H1 (cell line): ENCODE measurements at regions not wholly inside any gene's neighbourhood (a gene's known extent, or its start where the extent isn't known, plus 50 kb on each side); places are given as distances from the start of the nearest gene placed in this dataset.

Experiments
- CTCF ChIA-PET: fragments of 300-600 bp; sonication (Branson Sonifier 250); formaldehyde crosslinking; loops from one replicate; lab custom pipeline; 2021; ENCODE audit not compliant: partially characterized antibody; lab: Charles Lee
- POLR2A ChIA-PET: fragments of 300-600 bp; sonication (Branson Sonifier 250); formaldehyde crosslinking; loops from one replicate; lab custom pipeline; 2021; ENCODE audit warnings: inconsistent platforms; ENCODE audit not compliant: partially characterized antibody; lab: Charles Lee
- DNase-seq, 2 experiments: peaks; one replicate each; pipeline versions ENCODE4 v3.0.0 to v3.0.0-alpha.2; 2010 to 2022; ENCODE audit warnings: low spot score in 2 of 2, low read depth in 1 of 2, mixed read lengths in 1 of 2
- FAIRE-seq: peaks from 2 replicates; lab custom pipeline; 2011; peaks lifted over from hg19 to GRCh38; lab: Jason Lieb, UNC
- H2AFZ ChIP-seq: 2 replicates; pipeline ENCODE4 v1.8.1; 2012; ENCODE audit warnings: low read length, inconsistent platforms
- H2AK5ac ChIP-seq: 2 replicates; pipeline ENCODE4 v1.6.1; 2013; ENCODE audit warnings: low read depth, low read length
- H2BK120ac ChIP-seq: replicated peaks from 2 replicates; pipeline ENCODE3; 2013; ENCODE audit warnings: low read depth, low read length, inconsistent platforms
- H2BK12ac ChIP-seq: 2 replicates; pipeline ENCODE4 v1.6.1; 2013; ENCODE audit warnings: low read depth, low read length
- H2BK15ac ChIP-seq: 2 replicates; pipeline ENCODE4 v1.6.1; 2013; ENCODE audit warnings: low read length
- H2BK20ac ChIP-seq: 2 replicates; pipeline ENCODE4 v1.6.1; 2013; ENCODE audit warnings: low read length
- H2BK5ac ChIP-seq: 2 replicates; pipeline ENCODE4 v1.6.1; 2013; ENCODE audit warnings: low read depth, low read length
- H3K14ac ChIP-seq: 2 replicates; pipeline ENCODE4 v1.6.1; 2013; ENCODE audit warnings: inconsistent platforms; ENCODE audit not compliant: insufficient read length
- H3K18ac ChIP-seq: 2 replicates; pipeline ENCODE4 v1.6.1; 2013; ENCODE audit warnings: low read length; ENCODE audit errors: extremely low read depth
- H3K23ac ChIP-seq: 2 replicates; pipeline ENCODE4 v1.6.1; 2013; ENCODE audit warnings: inconsistent platforms; ENCODE audit not compliant: insufficient read length
- H3K23me2 ChIP-seq: 2 replicates; pipeline ENCODE4 v1.6.1; 2013; ENCODE audit warnings: low read depth, low read length
- H3K27ac ChIP-seq: 2 replicates; pipeline ENCODE4 v1.6.1; 2011; ENCODE audit warnings: low read depth, low read length, inconsistent platforms
- H3K27me3 ChIP-seq, 4 experiments: replicated peaks in 1 of 4; 1 replicate in 1 of 4; 2 replicates in 3 of 4; pipeline versions ENCODE4 v1.6.1 to v1.8.1; 2011 to 2013; ENCODE audit warnings: low read length in 3 of 4, mild to moderate bottlenecking in 3 of 4, inconsistent platforms in 2 of 4, mixed read lengths in 2 of 4, moderate library complexity in 1 of 4; ENCODE audit not compliant: control insufficient read depth in 3 of 4, insufficient read depth in 3 of 4; ENCODE audit errors: extremely low read depth in 1 of 4
- H3K36me3 ChIP-seq, 4 experiments: 2 replicates each; pipeline versions ENCODE4 v1.6.1 to v1.8.1; 2011 to 2013; ENCODE audit warnings: mild to moderate bottlenecking in 4 of 4, low read length in 3 of 4, moderate library complexity in 2 of 4, control low read depth in 1 of 4, inconsistent platforms in 1 of 4; ENCODE audit not compliant: insufficient read depth in 4 of 4, control insufficient read depth in 2 of 4
- H3K4ac ChIP-seq: replicated peaks from 2 replicates; pipeline ENCODE3; 2013; ENCODE audit warnings: low read length, low read depth, mixed read lengths, inconsistent platforms; ENCODE audit not compliant: insufficient read length
- H3K4me1 ChIP-seq, 4 experiments: replicated peaks in 1 of 4; 1 replicate in 1 of 4; 2 replicates in 3 of 4; pipeline versions ENCODE4 v1.6.1 to v1.8.1; 2011 to 2013; ENCODE audit warnings: low read length in 3 of 4, inconsistent platforms in 2 of 4, mixed read lengths in 1 of 4; ENCODE audit not compliant: insufficient read depth in 4 of 4, control insufficient read depth in 3 of 4
- H3K4me2 ChIP-seq, 2 experiments: 2 replicates each; pipeline versions ENCODE4 v1.6.1 to v1.8.1; 2011 to 2013; ENCODE audit warnings: low read depth in 2 of 2, low read length in 2 of 2, control low read depth in 1 of 2, inconsistent platforms in 1 of 2, mild to moderate bottlenecking in 1 of 2; ENCODE audit not compliant: insufficient read depth in 1 of 2
- H3K4me3 ChIP-seq, 4 experiments: fragments of 200-600, 300-600 bp in 1 of 4; sonication (generic), shearing (Covaris generic), sonication (Bioruptor Twin) in 1 of 4; 2 replicates each; pipeline versions ENCODE4 v1.5.1 to v1.8.1; 2011 to 2016; ENCODE audit warnings: low read length in 4 of 4, low read depth in 3 of 4, control low read depth in 2 of 4, inconsistent platforms in 2 of 4, mild to moderate bottlenecking in 2 of 4, mixed read lengths in 1 of 4, moderate library complexity in 1 of 4; ENCODE audit not compliant: insufficient read depth in 2 of 4; ENCODE audit errors: extremely low read depth in 1 of 4
- H3K56ac ChIP-seq: replicated peaks from 2 replicates; pipeline ENCODE3; 2013; ENCODE audit warnings: low read depth, mild to moderate bottlenecking, mixed read lengths, low read length, inconsistent platforms; ENCODE audit not compliant: insufficient read length
- H3K79me1 ChIP-seq: 2 replicates; pipeline ENCODE4 v1.6.1; 2013; ENCODE audit warnings: low read depth, low read length, control low read depth
- H3K79me2 ChIP-seq, 2 experiments: 2 replicates each; pipeline versions ENCODE4 v1.6.1 to v1.8.1; 2012 to 2013; ENCODE audit warnings: low read length in 2 of 2, mild to moderate bottlenecking in 2 of 2, inconsistent platforms in 1 of 2; ENCODE audit not compliant: insufficient read depth in 2 of 2, control insufficient read depth in 1 of 2
- H3K9ac ChIP-seq, 4 experiments: replicated peaks in 1 of 4; 1 replicate in 1 of 4; 2 replicates in 3 of 4; pipeline versions ENCODE4 v1.6.1 to v1.8.1; 2011 to 2013; ENCODE audit warnings: low read depth in 3 of 4, low read length in 3 of 4, control low read depth in 2 of 4, mild to moderate bottlenecking in 2 of 4, moderate library complexity in 2 of 4, inconsistent platforms in 1 of 4; ENCODE audit errors: extremely low read depth in 1 of 4
- H3K9me3 ChIP-seq, 2 experiments: 2 replicates each; pipeline versions ENCODE4 v1.6.1 to v1.8.1; 2012 to 2013; ENCODE audit warnings: mild to moderate bottlenecking in 2 of 2, moderate library complexity in 2 of 2, control low read depth in 1 of 2, inconsistent platforms in 1 of 2, low read depth in 1 of 2, low read length in 1 of 2, mixed read lengths in 1 of 2; ENCODE audit not compliant: insufficient read depth in 2 of 2
- H4K20me1 ChIP-seq, 2 experiments: replicated peaks in 1 of 2; 2 replicates each; pipeline versions ENCODE3 to v1.8.1; 2011 to 2013; ENCODE audit warnings: inconsistent platforms in 2 of 2, low read length in 2 of 2, mild to moderate bottlenecking in 1 of 2; ENCODE audit not compliant: insufficient read depth in 2 of 2, control insufficient read depth in 1 of 2
- H4K5ac ChIP-seq: 2 replicates; pipeline ENCODE4 v1.6.1; 2013; ENCODE audit warnings: low read length, low read depth, mixed read lengths, inconsistent platforms; ENCODE audit not compliant: insufficient read length
- H4K8ac ChIP-seq: 2 replicates; pipeline ENCODE4 v1.8.0; 2013; ENCODE audit warnings: mild to moderate bottlenecking, moderate library complexity, low read length, inconsistent platforms; ENCODE audit not compliant: insufficient read depth; ENCODE audit errors: extremely low read depth
- H4K91ac ChIP-seq: replicated peaks from 2 replicates; pipeline ENCODE3; 2013; ENCODE audit warnings: low read length, mixed read lengths, inconsistent platforms; ENCODE audit not compliant: insufficient read length
- JUND ChIP-seq: IDR thresholded peaks from 2 replicates; pipeline ENCODE4 v1.6.1; 2011; ENCODE audit warnings: mild to moderate bottlenecking, improper control_type of control experiment, low read length
- WGBS, 2 experiments: shearing (Covaris generic) in 1 of 2; methylation state at CpG; one replicate each; pipeline versions ENCODE4 v1.1.6 to v1.1.7; 2013 to 2015; ENCODE audit warnings: low lambda C conversion rate in 2 of 2, mixed read lengths in 2 of 2, inconsistent platforms in 1 of 2, low coverage in 1 of 2, missing lambda C conversion rate in 1 of 2; ENCODE audit not compliant: insufficient replicate concordance in 2 of 2, insufficient coverage in 1 of 2, insufficient read length in 1 of 2; ENCODE audit errors: extremely low coverage in 1 of 2, missing lambda C conversion rate in 1 of 2; 5-methylcytosine and 5-hydroxymethylcytosine counted together
- TF ChIP-seq, protein P1 (sequence below): IDR thresholded peaks from 2 replicates; pipeline ENCODE4 v1.6.1; 2011; ENCODE audit warnings: low read length, improper control_type of control experiment

GRCh38 chr13:40484101-40484800 lies 182.2 kb downstream of the FOXO1 start:
- peak overlapping the region; percentile 23; the same call in 1 of the 2 replicates for H2BK5ac ChIP-seq
- CTCF ChIA-PET: interaction anchor here (1.2 to 2.2 kb wide), 3 partner anchors 11 to 198 kb away, joined by 4 to 9 read pairs (median 5); no protein-coding TSS in a partner anchor

More at GRCh38 chr13:40484101-40484800, 182.2 kb downstream of the FOXO1 start:
- Histone ChIP-seq H3K14ac (no peak overlapping the region), H3K56ac (no peak overlapping the region), H3K27me3 (peaks cover 0 to 1% (median 0%) of the 10 kb centered on the region in 4 experiments; a peak in 1 of 7 replicates), H3K27ac (no peak overlapping the region), H2AK5ac (0 out of 2 replicates have a peak overlapping the region, but pooled peaks have one; percentile 55), H3K9me3 (no peaks in the 10 kb centered on the region), H3K4me2 (no peak overlapping the region), H4K20me1 (no peaks in the 10 kb centered on the region), H3K36me3 (no peaks in the 10 kb centered on the region), H3K18ac (no peak overlapping the region), H3K4me3 (no peak overlapping the region), H2AFZ (no peak overlapping the region), H3K4ac (no peak overlapping the region), H4K8ac (no peak overlapping the region), H3K4me1 (peaks cover 2 to 12% (median 6%) of the 10 kb centered on the region in 4 experiments; a peak in 6 of 7 replicates), H2BK12ac (0 out of 2 replicates have a peak overlapping the region, but pooled peaks have one; percentile 53), H4K91ac (no peak overlapping the region), H2BK20ac (no peak overlapping the region), H3K9ac (no peak overlapping the region), H3K79me2 (no peaks in the 10 kb centered on the region), H2BK15ac (0 out of 2 replicates have a peak overlapping the region, but pooled peaks have one; percentile 72), H3K79me1 (no peaks in the 10 kb centered on the region), H2BK120ac (no peak overlapping the region), H4K5ac (no peak overlapping the region), H3K23me2 (no peaks in the 10 kb centered on the region), H3K23ac (no peak overlapping the region)
- 70% methylated on average over 14 of the region's 14 CpGs; no CpG with 5 or more reads in 1 of the 2 experiments for WGBS, 2 experiments
- FAIRE-seq: no peak
- no peak for DNase-seq
- no peak for TF ChIP-seq JUND
- TF ChIP-seq, protein P1, sequence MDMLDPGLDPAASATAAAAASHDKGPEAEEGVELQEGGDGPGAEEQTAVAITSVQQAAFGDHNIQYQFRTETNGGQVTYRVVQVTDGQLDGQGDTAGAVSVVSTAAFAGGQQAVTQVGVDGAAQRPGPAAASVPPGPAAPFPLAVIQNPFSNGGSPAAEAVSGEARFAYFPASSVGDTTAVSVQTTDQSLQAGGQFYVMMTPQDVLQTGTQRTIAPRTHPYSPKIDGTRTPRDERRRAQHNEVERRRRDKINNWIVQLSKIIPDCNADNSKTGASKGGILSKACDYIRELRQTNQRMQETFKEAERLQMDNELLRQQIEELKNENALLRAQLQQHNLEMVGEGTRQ: no peak
- POLR2A ChIA-PET: no interaction called here
